ENCODE measurements at regions not wholly inside any gene's neighbourhood (a gene's known extent, or its start where the extent isn't known, plus 50 kb on each side); places are given as distances from the start of the nearest gene placed in this dataset.
A peak's percentile ranks its signal among the peaks of the same experiment; 100 is the strongest.

DNA sequence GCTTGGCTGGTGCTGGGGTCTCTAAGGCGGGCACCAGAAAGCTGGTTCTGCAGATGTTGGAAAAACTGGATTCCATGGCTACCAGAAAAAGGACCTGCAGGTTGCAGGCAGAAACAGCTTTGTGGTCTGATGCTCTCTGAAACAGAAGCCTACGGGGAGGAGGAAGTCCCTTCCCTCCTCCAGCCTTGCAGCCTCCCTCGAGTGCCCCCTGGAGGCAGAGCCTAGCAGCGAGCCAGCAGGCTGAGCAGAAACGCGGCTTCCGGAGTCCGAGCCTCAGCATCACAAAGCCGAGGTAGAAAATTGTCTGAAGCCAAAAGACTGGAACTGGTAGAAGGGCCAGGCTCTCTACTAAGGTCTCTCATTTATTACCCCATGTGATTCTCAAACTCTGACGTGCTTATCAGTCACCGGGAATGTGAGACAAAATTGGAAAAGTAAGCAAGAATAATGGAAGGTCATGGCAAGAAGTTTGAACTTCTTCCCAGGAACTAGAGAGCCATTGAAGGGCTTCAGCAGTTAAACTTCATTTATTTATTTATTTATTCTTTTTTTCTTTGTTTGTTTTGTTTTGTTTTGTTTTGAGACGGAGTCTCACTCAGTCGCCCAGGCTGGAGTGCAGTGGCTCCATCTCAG lies 82.2 kb upstream of the CPSF6 start:
- no peak overlapping the region for H2BK12ac ChIP-seq (ENCODE audit: low read length in 2 of 2)
- H2AK5ac ChIP-seq (ENCODE audit: low read length, severe bottlenecking): no peak overlapping the region
- H3K4ac ChIP-seq (ENCODE audit: low read depth in 1 of 2, low read length in 2 of 2): no peak overlapping the region
- no peaks in the 10 kb centered on the region for H3K27me3 ChIP-seq (ENCODE audit: control insufficient read depth in 1 of 2, insufficient read depth in 1 of 2, low read length in 2 of 2)
- no peaks in the 10 kb centered on the region for H3K9me3 ChIP-seq (ENCODE audit: control insufficient read depth, low read length)
- 22% methylated on average over 13 of the region's 13 CpGs for WGBS
- H3K23ac ChIP-seq (ENCODE audit: low read length in 2 of 2): no peak overlapping the region
- no peak overlapping the region for H2BK120ac ChIP-seq (ENCODE audit: low read depth, low read length)
- no peak overlapping the region for H3K4me3 ChIP-seq (ENCODE audit: insufficient read depth in 1 of 2, low read depth in 1 of 2, low read length in 2 of 2)
- H3K18ac ChIP-seq (ENCODE audit: low read depth in 1 of 2, low read length in 2 of 2): no peak overlapping the region
- no peak overlapping the region for H3K27ac ChIP-seq (ENCODE audit: low read length, poor library complexity, severe bottlenecking)
- no peak overlapping the region for H4K8ac ChIP-seq (ENCODE audit: low read length)
- no peak overlapping the region for H4K91ac ChIP-seq (ENCODE audit: low read length)
- H2AFZ ChIP-seq (ENCODE audit: low read depth, low read length): no peak overlapping the region
- peak overlapping the region; percentile 64 for H3K9ac ChIP-seq (ENCODE audit: low read length)
- H2BK15ac ChIP-seq (ENCODE audit: low read depth, poor library complexity, severe bottlenecking): no peak overlapping the region
- H2BK5ac ChIP-seq (ENCODE audit: low read depth, low read length, poor library complexity, severe bottlenecking): no peak overlapping the region
- no peak overlapping the region for H3K14ac ChIP-seq (ENCODE audit: low read length in 2 of 2)
- H3K4me2 ChIP-seq (ENCODE audit: low read length, poor library complexity, severe bottlenecking): no peak overlapping the region
- no peaks in the 10 kb centered on the region for H3K36me3 ChIP-seq (ENCODE audit: control insufficient read depth in 1 of 2, insufficient read depth in 2 of 2, low read depth in 1 of 2, low read length in 2 of 2)
- no peaks in the 10 kb centered on the region for H3K79me1 ChIP-seq (replicated peaks; ENCODE audit: low read length, poor library complexity, severe bottlenecking)
- H3K4me1 ChIP-seq (ENCODE audit: control insufficient read depth, insufficient read depth, low read depth, low read length): peaks cover 5% of the 10 kb centered on the region
- DNase-seq: peak; percentile 76

DNA sequence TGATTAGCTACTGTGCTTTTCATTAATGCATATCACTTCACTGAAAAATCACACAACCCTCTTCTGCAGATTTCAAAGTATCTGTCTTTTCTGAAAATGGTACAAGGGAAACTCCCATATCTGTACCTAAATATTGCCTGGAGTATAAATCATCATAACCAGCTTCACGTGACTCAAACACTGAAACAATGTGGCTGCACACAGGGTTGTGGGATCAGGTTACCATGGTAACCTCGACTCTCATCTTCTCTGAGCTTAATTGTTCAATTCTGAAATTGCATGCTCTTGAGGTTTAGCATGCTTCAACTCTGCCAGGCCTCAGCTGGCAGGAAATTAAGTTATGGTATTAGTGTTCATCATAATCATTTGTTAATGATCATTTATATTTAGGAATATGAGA lies 77.5 kb upstream of the CPSF6 start:
- Histone ChIP-seq H2BK15ac (ENCODE audit: low read depth, poor library complexity, severe bottlenecking) (no peak overlapping the region), H3K4me2 (ENCODE audit: low read length, poor library complexity, severe bottlenecking) (no peak overlapping the region), H2AFZ (ENCODE audit: low read depth, low read length) (no peak overlapping the region), H3K27me3 (ENCODE audit: control insufficient read depth in 1 of 2, insufficient read depth in 1 of 2, low read length in 2 of 2) (no peaks in the 10 kb centered on the region), H3K14ac (ENCODE audit: low read length in 2 of 2) (no peak overlapping the region), H2AK5ac (ENCODE audit: low read length, severe bottlenecking) (no peak overlapping the region), H3K79me1 (replicated peaks; ENCODE audit: low read length, poor library complexity, severe bottlenecking) (no peaks in the 10 kb centered on the region), H3K36me3 (ENCODE audit: control insufficient read depth in 1 of 2, insufficient read depth in 2 of 2, low read depth in 1 of 2, low read length in 2 of 2) (no peaks in the 10 kb centered on the region), H3K23ac (ENCODE audit: low read length in 2 of 2) (no peak overlapping the region), H3K18ac (ENCODE audit: low read depth in 1 of 2, low read length in 2 of 2) (no peak overlapping the region), H3K9me3 (ENCODE audit: control insufficient read depth, low read length) (no peaks in the 10 kb centered on the region), H2BK5ac (ENCODE audit: low read depth, low read length, poor library complexity, severe bottlenecking) (no peak overlapping the region), H3K27ac (ENCODE audit: low read length, poor library complexity, severe bottlenecking) (no peak overlapping the region), H2BK120ac (ENCODE audit: low read depth, low read length) (no peak overlapping the region), H4K91ac (ENCODE audit: low read length) (no peak overlapping the region), H3K9ac (ENCODE audit: low read length) (no peak overlapping the region), H3K4me1 (ENCODE audit: control insufficient read depth, insufficient read depth, low read depth, low read length) (no peaks in the 10 kb centered on the region), H2BK12ac (ENCODE audit: low read length in 2 of 2) (no peak overlapping the region), H3K4ac (ENCODE audit: low read depth in 1 of 2, low read length in 2 of 2) (no peak overlapping the region), H3K4me3 (ENCODE audit: insufficient read depth in 1 of 2, low read depth in 1 of 2, low read length in 2 of 2) (no peak overlapping the region), H4K8ac (ENCODE audit: low read length) (no peak overlapping the region)
- DNase-seq: no peak
- WGBS: 59% methylated on average over 2 of the region's 2 CpGs

DNA sequence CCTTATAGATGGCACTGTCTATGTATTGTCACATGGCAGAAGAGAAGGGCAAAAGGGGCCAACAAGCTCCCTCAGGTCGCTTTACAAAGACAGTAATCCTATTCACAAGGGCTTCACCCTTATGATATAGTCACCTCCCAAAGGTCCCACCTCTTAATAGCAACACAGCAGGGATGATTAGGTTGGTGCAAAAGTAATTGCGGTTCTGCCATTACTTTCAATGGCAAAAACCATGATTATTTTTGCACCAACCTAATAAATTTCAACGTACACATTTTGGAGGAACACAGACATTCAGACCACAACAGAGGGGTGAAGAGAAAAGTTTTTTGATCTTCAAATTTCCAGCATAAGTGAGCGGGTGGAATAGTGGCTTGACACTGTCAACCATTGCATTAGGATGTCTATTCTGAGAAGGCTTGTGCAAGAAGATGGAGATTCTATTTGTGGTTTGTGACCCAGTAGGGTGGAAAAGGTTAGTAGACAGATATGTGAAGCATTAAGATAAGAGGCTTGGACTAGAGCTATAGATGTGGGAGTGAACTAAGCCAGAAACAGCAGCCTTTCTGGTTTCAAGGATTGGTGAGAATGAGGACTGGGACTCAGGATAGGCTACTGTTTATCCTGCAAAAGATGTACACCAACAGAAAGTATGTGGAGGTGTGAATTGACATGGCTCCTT lies 75.5 kb upstream of the CPSF6 start:
- H3K4me3 ChIP-seq (ENCODE audit: insufficient read depth in 1 of 2, low read depth in 1 of 2, low read length in 2 of 2): no peak overlapping the region
- H2BK12ac ChIP-seq (ENCODE audit: low read length in 2 of 2): no peak overlapping the region
- H2BK15ac ChIP-seq (ENCODE audit: low read depth, poor library complexity, severe bottlenecking): no peak overlapping the region
- DNase-seq: no peak
- no peaks in the 10 kb centered on the region for H3K4me1 ChIP-seq (ENCODE audit: control insufficient read depth, insufficient read depth, low read depth, low read length)
- no peaks in the 10 kb centered on the region for H3K27me3 ChIP-seq (ENCODE audit: control insufficient read depth in 1 of 2, insufficient read depth in 1 of 2, low read length in 2 of 2)
- no peak overlapping the region for H3K18ac ChIP-seq (ENCODE audit: low read depth in 1 of 2, low read length in 2 of 2)
- H2BK120ac ChIP-seq (ENCODE audit: low read depth, low read length): no peak overlapping the region
- no peak overlapping the region for H3K23ac ChIP-seq (ENCODE audit: low read length in 2 of 2)
- H3K4me2 ChIP-seq (ENCODE audit: low read length, poor library complexity, severe bottlenecking): no peak overlapping the region
- WGBS: 80% methylated on average over 4 of the region's 4 CpGs
- H3K79me1 ChIP-seq (replicated peaks; ENCODE audit: low read length, poor library complexity, severe bottlenecking): no peaks in the 10 kb centered on the region
- H3K4ac ChIP-seq (ENCODE audit: low read depth in 1 of 2, low read length in 2 of 2): no peak overlapping the region
- H3K9me3 ChIP-seq (ENCODE audit: control insufficient read depth, low read length): no peaks in the 10 kb centered on the region
- no peak overlapping the region for H3K27ac ChIP-seq (ENCODE audit: low read length, poor library complexity, severe bottlenecking)
- no peak overlapping the region for H2AK5ac ChIP-seq (ENCODE audit: low read length, severe bottlenecking)
- H3K14ac ChIP-seq (ENCODE audit: low read length in 2 of 2): no peak overlapping the region
- no peak overlapping the region for H3K9ac ChIP-seq (ENCODE audit: low read length)
- H3K36me3 ChIP-seq (ENCODE audit: control insufficient read depth in 1 of 2, insufficient read depth in 2 of 2, low read depth in 1 of 2, low read length in 2 of 2): no peaks in the 10 kb centered on the region
- H2AFZ ChIP-seq (ENCODE audit: low read depth, low read length): no peak overlapping the region
- no peak overlapping the region for H4K8ac ChIP-seq (ENCODE audit: low read length)
- no peak overlapping the region for H2BK5ac ChIP-seq (ENCODE audit: low read depth, low read length, poor library complexity, severe bottlenecking)
- no peak overlapping the region for H4K91ac ChIP-seq (ENCODE audit: low read length)

DNA sequence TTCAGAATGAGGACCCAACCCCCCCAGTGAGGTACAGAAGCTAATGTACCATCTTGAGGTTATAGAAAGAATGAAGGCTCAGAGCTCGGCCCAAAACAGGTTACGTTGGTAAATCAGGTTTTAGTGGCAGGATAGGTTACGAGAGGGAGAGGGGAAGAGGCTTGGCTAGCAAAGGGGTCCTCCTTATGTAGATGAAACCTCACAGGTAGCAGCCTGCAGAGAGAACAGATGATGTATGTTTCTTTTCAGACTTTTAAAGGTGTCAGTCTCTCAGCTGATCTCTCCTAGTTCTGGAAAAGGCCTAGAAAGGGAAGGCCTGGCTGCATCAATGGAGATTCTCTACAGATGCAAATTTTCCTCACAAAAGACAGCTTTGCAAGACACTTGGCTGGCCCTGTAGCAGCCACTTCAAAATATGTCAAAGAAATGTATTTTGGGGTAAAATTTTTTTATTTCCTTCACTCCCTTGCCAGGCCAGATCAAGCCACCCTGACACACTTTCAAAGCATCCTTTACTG lies 71.7 kb upstream of the CPSF6 start:
- H3K18ac ChIP-seq (ENCODE audit: low read depth in 1 of 2, low read length in 2 of 2): no peak overlapping the region
- H3K14ac ChIP-seq (ENCODE audit: low read length in 2 of 2): no peak overlapping the region
- no peak overlapping the region for H2BK5ac ChIP-seq (ENCODE audit: low read depth, low read length, poor library complexity, severe bottlenecking)
- no peak overlapping the region for H3K23ac ChIP-seq (ENCODE audit: low read length in 2 of 2)
- no peak overlapping the region for H2BK12ac ChIP-seq (ENCODE audit: low read length in 2 of 2)
- H3K9me3 ChIP-seq (ENCODE audit: control insufficient read depth, low read length): no peaks in the 10 kb centered on the region
- H4K8ac ChIP-seq (ENCODE audit: low read length): no peak overlapping the region
- DNase-seq: no peak
- no peak overlapping the region for H3K4ac ChIP-seq (ENCODE audit: low read depth in 1 of 2, low read length in 2 of 2)
- WGBS: 90% methylated on average over 3 of the region's 3 CpGs
- H3K4me2 ChIP-seq (ENCODE audit: low read length, poor library complexity, severe bottlenecking): no peak overlapping the region
- no peak overlapping the region for H3K4me3 ChIP-seq (ENCODE audit: insufficient read depth in 1 of 2, low read depth in 1 of 2, low read length in 2 of 2)
- H2AK5ac ChIP-seq (ENCODE audit: low read length, severe bottlenecking): no peak overlapping the region
- H2BK15ac ChIP-seq (ENCODE audit: low read depth, poor library complexity, severe bottlenecking): no peak overlapping the region
- no peak overlapping the region for H2AFZ ChIP-seq (ENCODE audit: low read depth, low read length)
- H3K36me3 ChIP-seq (ENCODE audit: control insufficient read depth in 1 of 2, insufficient read depth in 2 of 2, low read depth in 1 of 2, low read length in 2 of 2): no peaks in the 10 kb centered on the region
- no peak overlapping the region for H3K9ac ChIP-seq (ENCODE audit: low read length)
- H3K27ac ChIP-seq (ENCODE audit: low read length, poor library complexity, severe bottlenecking): no peak overlapping the region
- no peaks in the 10 kb centered on the region for H3K4me1 ChIP-seq (ENCODE audit: control insufficient read depth, insufficient read depth, low read depth, low read length)
- H2BK120ac ChIP-seq (ENCODE audit: low read depth, low read length): no peak overlapping the region
- no peaks in the 10 kb centered on the region for H3K27me3 ChIP-seq (ENCODE audit: control insufficient read depth in 1 of 2, insufficient read depth in 1 of 2, low read length in 2 of 2)
- H4K91ac ChIP-seq (ENCODE audit: low read length): no peak overlapping the region
- H3K79me1 ChIP-seq (replicated peaks; ENCODE audit: low read length, poor library complexity, severe bottlenecking): no peaks in the 10 kb centered on the region

All from mesenchymal stem cell (in vitro differentiated cells and primary cell).